Mammary epithelial cell (primary cell): ENCODE measurements at regions not wholly inside any gene's neighbourhood (a gene's known extent, or its start where the extent isn't known, plus 50 kb on each side); places are given as distances from the start of the nearest gene placed in this dataset.

ENCODE experiments used
- EZH2 ChIP-seq: IDR thresholded peaks from 2 replicates; pipeline ENCODE4 v1.6.1; 2012; ENCODE audit warnings: low read length, inconsistent platforms, borderline replicate concordance
- TF ChIP-seq, protein P1 (sequence below), 2 donors: IDR thresholded peaks in 1 of 2; conservative IDR thresholded peaks in 1 of 2; 2 replicates each; pipeline ENCODE4 v1.5.1; 2011 to 2012; ENCODE audit warnings: inconsistent platforms in 2 of 2, low read length in 2 of 2, mild to moderate bottlenecking in 2 of 2, control low read depth in 1 of 2, low read depth in 1 of 2; ENCODE audit not compliant: insufficient read depth in 1 of 2; ENCODE audit errors: extremely low read depth in 1 of 2

DNA sequence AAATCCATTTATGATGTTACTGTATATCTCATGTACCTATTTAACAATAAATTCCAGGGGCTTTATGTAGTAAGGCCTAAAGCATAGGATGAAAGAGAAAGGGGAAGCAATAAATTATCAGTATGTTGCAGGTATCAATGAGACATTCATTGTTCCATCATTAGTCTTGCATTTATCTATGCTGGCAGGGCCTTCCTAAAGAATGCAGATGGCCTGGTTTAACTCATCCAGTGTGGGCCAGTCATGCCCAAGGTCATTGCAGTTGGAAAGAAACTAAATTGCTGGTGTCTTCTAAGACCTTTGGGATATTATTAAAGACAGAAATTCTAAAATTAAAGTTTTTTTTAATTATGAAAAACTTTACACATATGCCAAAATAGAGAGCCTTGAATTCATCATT is 98.3 kb downstream of the AVPR1A start:
- TF ChIP-seq, protein P1, sequence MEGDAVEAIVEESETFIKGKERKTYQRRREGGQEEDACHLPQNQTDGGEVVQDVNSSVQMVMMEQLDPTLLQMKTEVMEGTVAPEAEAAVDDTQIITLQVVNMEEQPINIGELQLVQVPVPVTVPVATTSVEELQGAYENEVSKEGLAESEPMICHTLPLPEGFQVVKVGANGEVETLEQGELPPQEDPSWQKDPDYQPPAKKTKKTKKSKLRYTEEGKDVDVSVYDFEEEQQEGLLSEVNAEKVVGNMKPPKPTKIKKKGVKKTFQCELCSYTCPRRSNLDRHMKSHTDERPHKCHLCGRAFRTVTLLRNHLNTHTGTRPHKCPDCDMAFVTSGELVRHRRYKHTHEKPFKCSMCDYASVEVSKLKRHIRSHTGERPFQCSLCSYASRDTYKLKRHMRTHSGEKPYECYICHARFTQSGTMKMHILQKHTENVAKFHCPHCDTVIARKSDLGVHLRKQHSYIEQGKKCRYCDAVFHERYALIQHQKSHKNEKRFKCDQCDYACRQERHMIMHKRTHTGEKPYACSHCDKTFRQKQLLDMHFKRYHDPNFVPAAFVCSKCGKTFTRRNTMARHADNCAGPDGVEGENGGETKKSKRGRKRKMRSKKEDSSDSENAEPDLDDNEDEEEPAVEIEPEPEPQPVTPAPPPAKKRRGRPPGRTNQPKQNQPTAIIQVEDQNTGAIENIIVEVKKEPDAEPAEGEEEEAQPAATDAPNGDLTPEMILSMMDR (conservative IDR thresholded peaks at IDR 0.05 in 1 of 2, IDR thresholded peaks at IDR 0.05 in 1 of 2; ENCODE audit: extremely low read depth in 1 of 2, insufficient read depth in 1 of 2, low read depth in 1 of 2, low read length in 2 of 2): no peak
- TF ChIP-seq EZH2: no peak
